ENCODE measurements at regions not wholly inside any gene's neighbourhood (a gene's known extent, or its start where the extent isn't known, plus 50 kb on each side); places are given as distances from the start of the nearest gene placed in this dataset.

DNA sequence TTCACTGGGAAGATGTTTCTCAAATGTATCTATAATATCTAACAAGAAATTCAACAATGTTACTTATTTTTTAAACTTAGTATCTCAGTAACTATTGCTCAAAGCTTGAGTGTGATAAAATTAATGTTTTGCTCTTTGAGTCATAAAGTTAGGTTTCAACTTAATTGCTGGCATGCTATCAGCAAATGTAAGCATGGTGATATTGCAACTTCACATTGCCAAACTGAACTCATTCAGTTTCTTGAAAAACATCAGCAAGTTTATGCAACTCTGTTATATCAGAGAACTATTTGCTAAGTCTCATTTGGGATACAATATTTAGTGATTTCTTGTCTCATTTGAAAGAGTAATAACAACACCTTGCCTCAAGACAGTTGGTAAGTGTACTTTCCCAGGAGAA lies 91.2 kb upstream of the KLF3 start:
- no peak for TF ChIP-seq REST (IDR thresholded peaks at IDR 0.05; ENCODE audit: low read depth)
- no peak for TF ChIP-seq CTCF (IDR thresholded peaks at IDR 0.05 in 2 of 3, conservative IDR thresholded peaks at IDR 0.05 in 1 of 3; ENCODE audit: borderline replicate concordance in 1 of 3, insufficient read depth in 1 of 3, low read depth in 2 of 3, low read length in 2 of 3)
- TF ChIP-seq SP1 (IDR thresholded peaks at IDR 0.05; ENCODE audit: low read depth), result no peak
- TF ChIP-seq, protein P1, sequence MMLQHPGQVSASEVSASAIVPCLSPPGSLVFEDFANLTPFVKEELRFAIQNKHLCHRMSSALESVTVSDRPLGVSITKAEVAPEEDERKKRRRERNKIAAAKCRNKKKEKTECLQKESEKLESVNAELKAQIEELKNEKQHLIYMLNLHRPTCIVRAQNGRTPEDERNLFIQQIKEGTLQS (IDR thresholded peaks at IDR 0.05), result no peak
- TF ChIP-seq TCF7L2 (IDR thresholded peaks at IDR 0.05; ENCODE audit: borderline replicate concordance, extremely low read depth, insufficient read depth, insufficient read length), result no peak
- TF ChIP-seq FOSL1 (IDR thresholded peaks at IDR 0.05; ENCODE audit: low read depth), result no peak
- TF ChIP-seq POLR2AphosphoS5 (IDR thresholded peaks at IDR 0.05; ENCODE audit: low read depth, low read length), result no peak
- TF ChIP-seq RAD21 (IDR thresholded peaks at IDR 0.05; ENCODE audit: low read depth), result no peak
- no peak for TF ChIP-seq EZH2 (IDR thresholded peaks at IDR 0.05)
- TF ChIP-seq JUND (IDR thresholded peaks at IDR 0.05), result no peak
- no peak for TF ChIP-seq ZNF274 (IDR thresholded peaks at IDR 0.05; ENCODE audit: low read depth, low read length)
